HepG2 (cell line): ENCODE measurements at regions not wholly inside any gene's neighbourhood (a gene's known extent, or its start where the extent isn't known, plus 50 kb on each side); places are given as distances from the start of the nearest gene placed in this dataset.

Experiments
- ATAC-seq: fragments of 200-7000 bp; cut with Tn5 transposase; 3 replicates; pipeline ENCODE4 v1.9.1; 2020; ENCODE audit warnings: mild to moderate bottlenecking, moderate library complexity
- BruUV-seq: library from RNA; stranded (reverse); fragments of 400-500 nt; replicated peaks from 2 replicates; lab custom pipeline; 2021; lab: Mats Ljungman, UMichigan
- CTCF ChIA-PET: fragments of 300-600 bp; formaldehyde crosslinking; extraction: SDS; loops from one replicate; lab custom pipeline; 2021; ENCODE audit warnings: low total read pairs, inconsistent platforms, low intra/inter-chr PET ratio; lab: Yijun Ruan, JAX
- POLR2A ChIA-PET: fragments of 350-600 bp; sonication (Branson Sonifier 250); formaldehyde crosslinking; loops from one replicate; lab custom pipeline; 2020; ENCODE audit warnings: antibody characterized with exemption, inconsistent platforms; lab: Yijun Ruan, JAX
- DNase-seq: peaks from one replicate; pipeline ENCODE4 v3.0.0-alpha.2; 2015; ENCODE audit warnings: low spot score
- FAIRE-seq: peaks from 3 replicates; lab custom pipeline; 2011; peaks lifted over from hg19 to GRCh38; lab: Jason Lieb, UNC
- H2AFZ ChIP-seq: one replicate; pipeline ENCODE4 v1.6.1; 2011; ENCODE audit warnings: low read length, inconsistent platforms
- H3K27ac ChIP-seq: fragments of 300-600 bp; 3 replicates; pipeline ENCODE4 v1.8.0; 2011; ENCODE audit warnings: mixed run types, mild to moderate bottlenecking, mixed read lengths, low read length, inconsistent platforms; ENCODE audit not compliant: insufficient read depth; ENCODE audit errors: extremely low read length
- H3K27me3 ChIP-seq, 2 experiments: fragments of 200-600 bp in 1 of 2; 2 replicates in 1 of 2; 3 replicates in 1 of 2; pipeline versions ENCODE4 v1.6.0 to v1.8.0; 2011; ENCODE audit warnings: low read length in 2 of 2, mild to moderate bottlenecking in 2 of 2, moderate library complexity in 2 of 2, inconsistent platforms in 1 of 2; ENCODE audit not compliant: insufficient read depth in 2 of 2, control insufficient read depth in 1 of 2
- H3K36me3 ChIP-seq, 2 experiments: fragments of 200-600 bp in 1 of 2; replicated peaks in 1 of 2; 2 replicates in 1 of 2; 3 replicates in 1 of 2; pipeline versions ENCODE4 v1.5.1 to v1.8.0; 2011; ENCODE audit warnings: low read length in 2 of 2, inconsistent platforms in 1 of 2; ENCODE audit not compliant: insufficient read depth in 2 of 2, control insufficient read depth in 1 of 2
- H3K4me1 ChIP-seq: 2 replicates; pipeline ENCODE4 v1.5.1; 2012; ENCODE audit warnings: low read length, inconsistent platforms; ENCODE audit not compliant: insufficient read depth
- H3K4me2 ChIP-seq: 2 replicates; pipeline ENCODE4 v1.6.0; 2011; ENCODE audit warnings: low read depth, low read length, inconsistent platforms
- H3K4me3 ChIP-seq, 3 experiments: fragments of 200-600 bp in 1 of 3; sonication (generic), shearing (Covaris generic) in 1 of 3; replicated peaks in 1 of 3; 2 replicates each; pipeline ENCODE4 v1.5.1; 2011 to 2016; ENCODE audit warnings: low read length in 3 of 3, inconsistent platforms in 2 of 3, low read depth in 2 of 3, mild to moderate bottlenecking in 2 of 3, control low read depth in 1 of 3, mixed read lengths in 1 of 3; ENCODE audit not compliant: insufficient read depth in 1 of 3
- H3K79me2 ChIP-seq: one replicate; pipeline ENCODE4 v1.6.1; 2011; ENCODE audit warnings: low read length, inconsistent platforms; ENCODE audit not compliant: insufficient read depth
- H3K9ac ChIP-seq: 2 replicates; pipeline ENCODE4 v1.6.0; 2011; ENCODE audit warnings: mild to moderate bottlenecking, low read depth, low read length, inconsistent platforms; ENCODE audit not compliant: insufficient read depth
- H3K9me3 ChIP-seq: 2 replicates; pipeline ENCODE4 v1.5.1; 2012; ENCODE audit warnings: mild to moderate bottlenecking, low read length
- H4K20me1 ChIP-seq: 2 replicates; pipeline ENCODE4 v1.6.0; 2011; ENCODE audit warnings: inconsistent platforms, mild to moderate bottlenecking, low read length, moderate library complexity; ENCODE audit not compliant: insufficient read depth
- ARHGAP35 ChIP-seq: sonication (generic); formaldehyde crosslinking; IDR thresholded peaks from 2 replicates; pipeline ENCODE4 v1.9.0; 2022; ENCODE audit warnings: mild to moderate bottlenecking, inconsistent platforms, moderate library complexity, missing genetic modification reagents, borderline replicate concordance
- NCOA1 ChIP-seq: sonication (generic); formaldehyde crosslinking; IDR thresholded peaks from 2 replicates; pipeline ENCODE4 v1.9.0; 2021; ENCODE audit warnings: missing genetic modification reagents
- NR2F6 ChIP-seq, 2 experiments: IDR thresholded peaks; 2 replicates each; pipeline ENCODE4 v1.6.1; 2016; ENCODE audit warnings: antibody characterized with exemption in 1 of 2, mild to moderate bottlenecking in 1 of 2
- RORA ChIP-seq: sonication (generic); formaldehyde crosslinking; IDR thresholded peaks from 2 replicates; pipeline ENCODE4 v1.5.0; 2020; ENCODE audit warnings: mild to moderate bottlenecking, missing genetic modification reagents, moderate library complexity
- ZNF160 ChIP-seq: sonication (generic); formaldehyde crosslinking; IDR thresholded peaks from 2 replicates; pipeline ENCODE4 v1.8.0; 2022; ENCODE audit warnings: mild to moderate bottlenecking, inconsistent platforms, missing genetic modification reagents
- ZNF772 ChIP-seq: sonication (generic); formaldehyde crosslinking; IDR thresholded peaks from 2 replicates; pipeline ENCODE4 v1.5.0; 2020; ENCODE audit warnings: mild to moderate bottlenecking, missing genetic modification reagents
- ZSCAN31 ChIP-seq: sonication (generic); formaldehyde crosslinking; IDR thresholded peaks from 2 replicates; pipeline ENCODE4 v1.5.0; 2020; ENCODE audit warnings: low read depth, mild to moderate bottlenecking, missing genetic modification reagents
- ZSCAN5A ChIP-seq: sonication (generic); formaldehyde crosslinking; IDR thresholded peaks from 2 replicates; pipeline ENCODE4 v1.8.0; 2022; ENCODE audit warnings: mild to moderate bottlenecking, missing genetic modification reagents, borderline replicate concordance
- WGBS: methylation state at CpG from one replicate; pipeline ENCODE4 v1.1.6; 2017; ENCODE audit warnings: low lambda C conversion rate; 5-methylcytosine and 5-hydroxymethylcytosine counted together
- in situ Hi-C: cut with HindIII; loops from 2 replicates; pipeline ENCODE4 v1.10.0; 2017; ENCODE audit warnings: low pct_unique_long_range_greater_than_20kb; ENCODE audit not compliant: extremely low pct_ligation_motif_present
- intact Hi-C: fragments of 100-400 bp; cut with micrococcal nuclease; formaldehyde crosslinking; loops from one replicate; pipeline ENCODE4 v1.10.0; 2022; ENCODE audit not compliant: unreplicated experiment
- TF ChIP-seq, protein P1 (sequence below): sonication (generic); formaldehyde crosslinking; IDR thresholded peaks from 2 replicates; pipeline ENCODE4 v1.5.1; 2020; ENCODE audit warnings: mild to moderate bottlenecking, moderate library complexity, missing genetic modification reagents
- TF ChIP-seq, protein P2 (sequence below): IDR thresholded peaks from 2 replicates; pipeline ENCODE4 v1.6.1; 2016
- TF ChIP-seq, protein P3 (sequence below), 2 experiments: IDR thresholded peaks; 2 replicates each; pipeline ENCODE4 v1.6.1; 2011 to 2012; ENCODE audit warnings: low read length in 2 of 2, borderline replicate concordance in 1 of 2, low read depth in 1 of 2, mild to moderate bottlenecking in 1 of 2, moderate library complexity in 1 of 2

GRCh38 chr4:25567253-25567652, 88.4 kb upstream of the SLC34A2 start:
- CTCF ChIA-PET = no interaction called here
- no peak for DNase-seq
- H4K20me1 ChIP-seq = no peaks in the 10 kb centered on the region
- no peaks in the 10 kb centered on the region for H3K36me3 ChIP-seq
- TF ChIP-seq, protein P1, sequence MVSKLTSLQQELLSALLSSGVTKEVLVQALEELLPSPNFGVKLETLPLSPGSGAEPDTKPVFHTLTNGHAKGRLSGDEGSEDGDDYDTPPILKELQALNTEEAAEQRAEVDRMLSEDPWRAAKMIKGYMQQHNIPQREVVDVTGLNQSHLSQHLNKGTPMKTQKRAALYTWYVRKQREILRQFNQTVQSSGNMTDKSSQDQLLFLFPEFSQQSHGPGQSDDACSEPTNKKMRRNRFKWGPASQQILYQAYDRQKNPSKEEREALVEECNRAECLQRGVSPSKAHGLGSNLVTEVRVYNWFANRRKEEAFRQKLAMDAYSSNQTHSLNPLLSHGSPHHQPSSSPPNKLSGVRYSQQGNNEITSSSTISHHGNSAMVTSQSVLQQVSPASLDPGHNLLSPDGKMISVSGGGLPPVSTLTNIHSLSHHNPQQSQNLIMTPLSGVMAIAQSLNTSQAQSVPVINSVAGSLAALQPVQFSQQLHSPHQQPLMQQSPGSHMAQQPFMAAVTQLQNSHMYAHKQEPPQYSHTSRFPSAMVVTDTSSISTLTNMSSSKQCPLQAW (CRISPR knock-in tag) = no peak
- TF ChIP-seq ARHGAP35 (CRISPR knock-in tag) = no peak
- TF ChIP-seq, protein P2, sequence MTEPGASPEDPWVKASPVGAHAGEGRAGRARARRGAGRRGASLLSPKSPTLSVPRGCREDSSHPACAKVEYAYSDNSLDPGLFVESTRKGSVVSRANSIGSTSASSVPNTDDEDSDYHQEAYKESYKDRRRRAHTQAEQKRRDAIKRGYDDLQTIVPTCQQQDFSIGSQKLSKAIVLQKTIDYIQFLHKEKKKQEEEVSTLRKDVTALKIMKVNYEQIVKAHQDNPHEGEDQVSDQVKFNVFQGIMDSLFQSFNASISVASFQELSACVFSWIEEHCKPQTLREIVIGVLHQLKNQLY = no peak
- TF ChIP-seq ZNF160 (CRISPR knock-in tag) = no peak
- TF ChIP-seq, protein P3, sequence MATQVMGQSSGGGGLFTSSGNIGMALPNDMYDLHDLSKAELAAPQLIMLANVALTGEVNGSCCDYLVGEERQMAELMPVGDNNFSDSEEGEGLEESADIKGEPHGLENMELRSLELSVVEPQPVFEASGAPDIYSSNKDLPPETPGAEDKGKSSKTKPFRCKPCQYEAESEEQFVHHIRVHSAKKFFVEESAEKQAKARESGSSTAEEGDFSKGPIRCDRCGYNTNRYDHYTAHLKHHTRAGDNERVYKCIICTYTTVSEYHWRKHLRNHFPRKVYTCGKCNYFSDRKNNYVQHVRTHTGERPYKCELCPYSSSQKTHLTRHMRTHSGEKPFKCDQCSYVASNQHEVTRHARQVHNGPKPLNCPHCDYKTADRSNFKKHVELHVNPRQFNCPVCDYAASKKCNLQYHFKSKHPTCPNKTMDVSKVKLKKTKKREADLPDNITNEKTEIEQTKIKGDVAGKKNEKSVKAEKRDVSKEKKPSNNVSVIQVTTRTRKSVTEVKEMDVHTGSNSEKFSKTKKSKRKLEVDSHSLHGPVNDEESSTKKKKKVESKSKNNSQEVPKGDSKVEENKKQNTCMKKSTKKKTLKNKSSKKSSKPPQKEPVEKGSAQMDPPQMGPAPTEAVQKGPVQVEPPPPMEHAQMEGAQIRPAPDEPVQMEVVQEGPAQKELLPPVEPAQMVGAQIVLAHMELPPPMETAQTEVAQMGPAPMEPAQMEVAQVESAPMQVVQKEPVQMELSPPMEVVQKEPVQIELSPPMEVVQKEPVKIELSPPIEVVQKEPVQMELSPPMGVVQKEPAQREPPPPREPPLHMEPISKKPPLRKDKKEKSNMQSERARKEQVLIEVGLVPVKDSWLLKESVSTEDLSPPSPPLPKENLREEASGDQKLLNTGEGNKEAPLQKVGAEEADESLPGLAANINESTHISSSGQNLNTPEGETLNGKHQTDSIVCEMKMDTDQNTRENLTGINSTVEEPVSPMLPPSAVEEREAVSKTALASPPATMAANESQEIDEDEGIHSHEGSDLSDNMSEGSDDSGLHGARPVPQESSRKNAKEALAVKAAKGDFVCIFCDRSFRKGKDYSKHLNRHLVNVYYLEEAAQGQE (IDR thresholded peaks at IDR 0.05; ENCODE audit: borderline replicate concordance in 1 of 2, low read depth in 1 of 2, low read length in 2 of 2) = no peak
- no peak for TF ChIP-seq NCOA1 (CRISPR knock-in tag)
- TF ChIP-seq NR2F6 (IDR thresholded peaks at IDR 0.05) = no peak
- no peak for TF ChIP-seq NR2F6 (CRISPR knock-in tag; IDR thresholded peaks at IDR 0.05)
- TF ChIP-seq ZNF772 (CRISPR knock-in tag) = no peak
- no peak for TF ChIP-seq ZSCAN31 (CRISPR knock-in tag)
- TF ChIP-seq ZSCAN5A = no peak
- TF ChIP-seq RORA (CRISPR knock-in tag) = no peak
- H3K9me3 ChIP-seq = no peaks in the 10 kb centered on the region
- H3K4me2 ChIP-seq = no peak overlapping the region
- H3K27ac ChIP-seq = no peak overlapping the region
- no peak overlapping the region for H2AFZ ChIP-seq
- H3K4me1 ChIP-seq = peaks cover 5% of the 10 kb centered on the region; the same call in 1 of the 2 replicates
- no peak overlapping the region for H3K4me3 ChIP-seq
- POLR2A ChIA-PET = no interaction called here
- 7% methylated on average over 2 of the region's 2 CpGs for WGBS
- BruUV-seq = no TSS peak
- ATAC-seq = no peak
- in situ Hi-C loops (no loop called here), intact Hi-C loops (no loop called here)
- H3K9ac ChIP-seq = no peak overlapping the region
- no peak for FAIRE-seq
- H3K27me3 ChIP-seq = no peaks in the 10 kb centered on the region
- H3K79me2 ChIP-seq = no peaks in the 10 kb centered on the region
